Suppressor macrophage (primary cell): ENCODE measurements at regions not wholly inside any gene's neighbourhood (a gene's known extent, or its start where the extent isn't known, plus 50 kb on each side); places are given as distances from the start of the nearest gene placed in this dataset.
A peak's percentile ranks its signal among the peaks of the same experiment; 100 is the strongest.

Experiments used
- DNase-seq, 4 experiments: peaks; one replicate each; pipeline ENCODE4 v3.0.0-alpha.2; 2020 to 2022

GRCh38 chr15:62931650-62932049 is 110.9 kb upstream of the TPM1 start:
- peak; percentile 32 to 86 (median 61) for DNase-seq

DNA sequence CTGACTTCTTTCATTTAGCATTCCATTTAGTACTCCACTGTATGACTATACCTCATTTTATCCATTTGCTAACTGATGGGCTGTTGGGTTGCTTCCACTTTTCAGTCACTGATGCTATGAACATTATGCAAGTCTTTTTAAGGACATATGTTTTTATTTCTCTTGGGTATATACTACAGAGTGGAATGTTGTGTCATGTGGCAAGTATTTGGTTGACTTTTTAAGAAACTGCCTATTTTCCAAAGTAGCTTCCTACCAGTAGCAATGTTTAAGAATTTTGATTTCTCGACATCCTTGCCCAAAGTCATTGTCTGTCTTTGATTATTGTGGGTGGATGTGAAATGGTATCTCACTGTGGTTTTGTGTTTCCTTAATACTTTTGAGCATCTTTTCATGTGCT is 110.1 kb upstream of the TPM1 start:
- peak in 2 of 4 experiments; percentile 52 to 61 for DNase-seq

- peak; percentile 43 to 64 (median 60) for DNase-seq
These were observed 109.2 kb upstream of the TPM1 start for GRCh38 chr15:62933386-62933785.

DNA sequence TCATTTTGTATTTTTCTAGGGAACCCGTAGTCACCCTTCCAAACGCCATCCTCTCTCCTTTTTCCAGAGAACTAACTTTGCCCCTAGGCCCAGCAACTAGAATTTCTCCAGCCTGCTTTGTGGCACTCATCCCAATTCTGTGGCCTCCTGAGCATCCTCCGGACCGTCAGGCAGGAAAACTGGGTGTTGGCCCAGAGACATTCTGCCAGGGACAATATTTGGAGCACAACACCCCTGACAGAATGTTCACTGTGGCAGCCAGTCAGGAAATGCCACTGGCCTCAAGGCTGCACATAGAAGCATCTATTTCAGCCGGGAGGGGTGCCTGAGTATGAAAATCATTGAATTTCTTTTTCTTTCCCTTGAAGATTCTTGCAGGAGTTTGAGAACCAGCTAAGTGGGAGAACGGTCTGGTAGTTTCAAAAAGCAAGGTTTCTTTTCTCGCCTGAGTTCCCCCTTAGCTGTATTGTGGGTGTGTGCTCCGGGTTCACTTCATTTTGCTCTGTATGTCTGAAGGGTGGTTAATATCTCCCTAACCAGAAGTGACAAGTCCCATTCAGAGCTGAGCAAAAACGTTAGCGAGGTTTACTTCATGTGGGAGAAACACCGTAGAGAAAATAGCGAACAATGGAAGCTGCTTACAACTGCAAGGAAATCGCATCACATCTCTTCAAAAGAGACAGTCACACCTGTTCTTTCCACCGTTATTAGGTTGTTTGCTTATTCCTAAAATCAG is 108.1 kb upstream of the TPM1 start:
- no peak for DNase-seq

- peak in 1 of 4 experiments; percentile 19 for DNase-seq
These were observed 107.1 kb upstream of the TPM1 start for GRCh38 chr15:62935300-62936081.

DNA sequence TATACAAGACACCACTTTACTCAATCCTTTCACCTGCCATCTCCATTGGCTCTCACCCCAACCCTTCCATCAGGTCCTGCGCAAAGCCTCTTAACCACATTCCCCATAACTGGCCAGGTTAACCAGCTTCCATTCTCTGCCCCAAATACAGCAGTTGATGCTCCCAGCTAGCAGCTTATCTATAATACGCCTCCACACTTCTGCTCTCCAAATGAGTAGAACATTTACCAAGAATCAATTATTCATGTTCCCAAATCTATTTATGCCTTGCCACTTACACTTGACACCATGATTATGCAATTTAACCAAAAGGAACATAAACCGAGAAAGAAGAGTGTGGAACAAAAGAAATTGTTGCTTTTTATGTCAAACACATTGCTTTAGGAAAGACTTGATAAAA is 103.7 kb upstream of the TPM1 start:
- DNase-seq: no peak

GRCh38 chr15:62940093-62940754 is 102.3 kb upstream of the TPM1 start:
- DNase-seq: no peak

- DNase-seq: peak; percentile 85 to 94 (median 90)
These were observed 101.7 kb upstream of the TPM1 start for GRCh38 chr15:62940755-62941361.

DNA sequence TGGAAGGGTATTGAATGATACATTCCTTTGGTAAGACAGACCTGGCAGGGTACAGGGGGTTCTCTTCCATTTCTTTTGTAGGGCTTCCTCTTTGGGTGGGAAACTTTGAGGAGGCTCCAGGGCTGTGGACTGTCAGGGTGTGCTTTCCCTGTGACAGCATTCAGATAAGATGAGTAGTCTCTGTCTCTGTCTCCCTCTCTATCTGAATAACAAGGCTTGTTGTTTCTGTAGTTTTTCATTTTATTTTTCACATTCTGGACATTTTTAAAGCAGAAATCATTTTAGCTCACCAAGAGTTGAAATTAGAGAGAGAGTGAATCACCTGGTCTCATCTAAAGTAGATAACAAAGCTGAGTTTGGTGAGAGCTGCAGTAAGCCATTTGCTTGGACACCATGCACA is 100.8 kb upstream of the TPM1 start:
- DNase-seq: no peak

GRCh38 chr15:62942428-62942827 is 100.1 kb upstream of the TPM1 start:
- no peak for DNase-seq

- DNase-seq: no peak
These were observed 97.5 kb upstream of the TPM1 start for GRCh38 chr15:62945063-62945462.

DNA sequence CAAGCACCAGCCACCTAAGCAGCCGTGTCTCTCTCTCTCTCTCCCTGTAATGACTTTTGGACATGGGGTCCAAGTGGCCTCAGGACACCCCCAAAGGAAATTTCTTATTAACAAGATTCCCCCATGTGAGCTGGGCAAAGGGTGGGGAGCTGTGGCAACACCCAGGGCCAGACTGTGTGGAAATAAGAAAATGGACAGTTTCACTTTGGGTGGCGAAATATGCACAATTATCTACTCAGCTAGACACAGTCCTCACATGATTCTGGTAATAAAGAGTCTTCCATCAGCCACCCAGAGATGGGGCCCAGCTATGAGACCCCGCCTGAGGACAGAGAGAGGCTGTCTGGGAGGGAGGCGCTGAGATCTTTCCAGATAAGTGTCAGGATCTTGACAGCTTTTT is 96.8 kb upstream of the TPM1 start:
- DNase-seq: peak; percentile 23 to 48 (median 39)

GRCh38 chr15:62946940-62947339 is 95.6 kb upstream of the TPM1 start:
- no peak for DNase-seq

- no peak for DNase-seq
These were observed 92.0 kb upstream of the TPM1 start for GRCh38 chr15:62950462-62950931.

DNA sequence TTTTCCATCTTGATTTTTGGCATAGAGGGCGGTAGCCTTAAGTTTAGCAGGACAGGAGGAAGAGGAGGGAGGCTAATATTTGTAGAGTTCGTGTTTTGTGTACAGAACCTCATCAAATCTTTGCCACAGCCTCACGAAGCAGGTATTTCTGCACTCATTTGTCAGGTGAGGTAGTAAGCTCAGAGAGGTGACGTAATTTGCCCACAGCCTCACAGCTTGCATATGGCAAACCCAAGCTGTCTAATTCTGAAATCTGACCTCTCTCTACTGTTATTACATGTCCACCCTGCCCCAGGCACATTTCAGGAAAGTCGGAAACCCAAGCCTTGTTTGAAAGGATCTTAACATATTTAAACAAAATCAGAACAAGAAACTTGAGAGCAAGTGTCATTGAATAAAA is 91.1 kb upstream of the TPM1 start:
- no peak for DNase-seq

DNA sequence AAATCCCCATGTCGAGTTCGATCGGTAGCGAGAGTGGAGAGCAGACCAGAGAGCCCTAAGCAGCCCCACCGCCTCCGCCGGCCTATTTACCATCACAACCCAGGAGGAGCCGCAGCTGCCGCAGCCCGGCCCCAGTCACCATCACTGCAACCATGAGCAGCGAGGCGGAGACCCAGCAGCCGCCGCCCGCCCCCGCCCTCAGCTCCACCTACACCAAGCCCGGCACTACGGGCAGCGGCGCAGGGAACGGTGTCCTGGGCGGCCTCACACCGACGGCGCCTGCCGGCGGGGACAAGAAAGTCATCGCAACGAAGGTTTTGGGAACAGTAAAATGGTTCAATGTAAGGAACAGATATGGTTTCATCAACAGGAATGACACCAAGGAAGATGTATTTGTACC is 89.5 kb upstream of the TPM1 start:
- DNase-seq: no peak

DNA sequence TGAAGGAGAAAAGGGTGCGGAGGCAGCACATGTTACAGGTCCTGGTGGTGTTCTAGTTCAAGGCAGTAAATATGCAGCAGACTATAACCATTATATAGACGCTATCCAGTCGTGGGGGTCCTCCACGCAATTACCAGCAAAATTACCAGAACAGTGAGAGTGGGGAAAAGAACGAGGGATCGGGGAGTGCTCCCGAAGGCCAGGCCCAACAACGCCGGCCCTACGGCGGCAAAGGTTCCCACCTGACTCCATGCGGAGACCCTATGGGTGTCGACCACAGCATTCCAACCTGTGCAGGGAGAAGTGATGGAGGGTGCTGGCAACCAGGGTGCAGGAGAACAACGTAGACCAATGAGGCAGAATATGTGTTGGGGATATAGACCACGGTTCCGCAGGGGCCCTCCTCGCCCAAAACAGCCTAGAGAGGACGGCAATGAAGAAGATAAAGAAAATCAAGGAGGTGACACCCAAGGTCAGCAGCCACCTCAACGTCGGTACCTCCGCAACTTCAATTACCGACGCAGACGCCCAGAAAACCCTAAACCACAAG is 89.0 kb upstream of the TPM1 start:
- no peak for DNase-seq

- peak in 2 of 4 experiments; percentile 6 to 16 for DNase-seq
These were observed 85.4 kb upstream of the TPM1 start for GRCh38 chr15:62957130-62957529.

- no peak for DNase-seq
These were observed 83.8 kb upstream of the TPM1 start for GRCh38 chr15:62958528-62959363.

- DNase-seq: no peak
These were observed 81.4 kb upstream of the TPM1 start for GRCh38 chr15:62961134-62961533.

DNA sequence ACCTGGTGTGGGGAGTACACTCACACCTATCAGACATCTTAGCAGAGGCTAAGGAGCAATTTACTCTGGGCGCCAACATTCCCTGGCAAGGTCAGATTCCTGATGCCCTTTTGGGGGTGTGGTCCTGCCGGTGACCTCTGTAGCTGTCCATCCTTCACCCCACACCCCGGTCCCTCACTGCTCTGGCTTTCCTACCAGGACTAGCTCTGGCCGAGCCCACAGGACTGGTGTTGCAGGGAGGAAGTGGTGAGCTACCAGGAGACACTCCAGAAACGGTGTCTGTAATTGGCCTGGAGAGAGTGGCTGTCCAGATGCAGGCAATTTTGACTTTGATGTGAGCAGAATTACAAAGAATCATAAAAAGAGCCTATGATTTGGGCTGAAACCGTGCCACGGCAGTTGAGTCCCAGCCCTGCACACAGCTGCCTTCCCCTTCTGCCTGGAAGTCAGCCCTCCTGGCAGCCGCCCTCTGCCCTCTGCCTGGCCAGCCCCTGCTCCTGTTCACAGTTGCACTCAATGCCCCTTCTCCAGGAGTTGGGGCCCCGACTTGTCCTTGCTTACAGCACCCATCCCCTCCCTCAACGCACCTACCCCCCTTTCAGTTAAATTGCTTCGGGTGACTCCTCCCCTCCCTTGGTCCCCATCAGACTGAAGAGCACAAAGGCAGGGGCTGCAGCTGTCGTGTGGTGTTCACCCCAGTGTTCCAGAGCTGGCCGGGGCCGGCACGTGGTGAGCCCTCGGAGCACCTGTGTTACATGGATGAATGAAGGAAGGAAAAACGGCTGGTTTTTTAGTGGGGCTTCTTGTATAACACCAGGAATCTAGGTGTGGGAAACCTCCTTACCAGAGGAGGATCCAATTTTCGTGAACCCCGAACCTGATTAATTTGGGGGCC is 80.2 kb upstream of the TPM1 start:
- no peak for DNase-seq
